Parathyroid adenoma (tissue), 2 donors: ENCODE measurements at regions not wholly inside any gene's neighbourhood (a gene's known extent, or its start where the extent isn't known, plus 50 kb on each side); places are given as distances from the start of the nearest gene placed in this dataset.

ENCODE experiments used
- H2AFZ ChIP-seq: fragments of 300-600 bp; sonication (generic); one replicate; pipeline ENCODE4 v1.7.0; 2017; ENCODE audit warnings: antibody characterized with exemption, mild to moderate bottlenecking
- H3K27ac ChIP-seq: fragments of 300-600 bp; sonication (generic); one replicate; pipeline ENCODE4 v1.7.0; 2017
- H3K27me3 ChIP-seq: fragments of 300-600 bp; sonication (generic); one replicate; pipeline ENCODE4 v1.7.0; 2017; ENCODE audit warnings: low read length; ENCODE audit not compliant: control insufficient read depth, insufficient read depth
- H3K36me3 ChIP-seq: fragments of 300-600 bp; sonication (generic); one replicate; pipeline ENCODE4 v1.7.0; 2017; ENCODE audit warnings: low read length; ENCODE audit not compliant: control insufficient read depth, insufficient read depth
- H3K4me1 ChIP-seq: fragments of 300-600 bp; sonication (generic); one replicate; pipeline ENCODE4 v1.7.0; 2017; ENCODE audit warnings: control low read depth
- H3K4me2 ChIP-seq: fragments of 300-600 bp; sonication (generic); one replicate; pipeline ENCODE4 v1.7.0; 2017; ENCODE audit warnings: low read length
- H3K4me3 ChIP-seq: fragments of 300-600 bp; sonication (generic); one replicate; pipeline ENCODE4 v1.7.0; 2017; ENCODE audit warnings: low read depth, low read length
- H3K79me2 ChIP-seq: fragments of 300-600 bp; sonication (generic); one replicate; pipeline ENCODE4 v1.7.0; 2017; ENCODE audit warnings: control low read depth
- H3K9ac ChIP-seq: fragments of 300-600 bp; sonication (generic); one replicate; pipeline ENCODE4 v1.7.0; 2017; ENCODE audit warnings: mild to moderate bottlenecking
- H3K9me3 ChIP-seq: fragments of 300-600 bp; sonication (generic); one replicate; pipeline ENCODE4 v1.7.0; 2017; ENCODE audit warnings: low read length; ENCODE audit not compliant: control insufficient read depth
- CTCF ChIP-seq: fragments of 300-600 bp; sonication (generic); IDR thresholded peaks from one replicate; pipeline ENCODE4 v1.7.0; 2017; ENCODE audit warnings: antibody characterized with exemption, mild to moderate bottlenecking
- donor health status: primary hyperparathyroidism.

GRCh38 chr16:16923479-16923878 is 544.5 kb downstream of the NPIPA7 start:
- Histone ChIP-seq H3K27ac (no peak overlapping the region), H3K4me3 (no peak overlapping the region), H3K79me2 (no peaks in the 10 kb centered on the region), H3K9ac (no peak overlapping the region), H2AFZ (no peak overlapping the region), H3K4me1 (no peaks in the 10 kb centered on the region), H3K4me2 (no peak overlapping the region), H3K9me3 (no peaks in the 10 kb centered on the region), H3K36me3 (no peaks in the 10 kb centered on the region), H3K27me3 (no peaks in the 10 kb centered on the region)
- TF ChIP-seq CTCF = no peak

GRCh38 chr16:16924613-16925012 is 545.7 kb downstream of the NPIPA7 start:
- no peaks in the 10 kb centered on the region for H3K79me2 ChIP-seq
- H3K4me3 ChIP-seq = no peak overlapping the region
- no peaks in the 10 kb centered on the region for H3K4me1 ChIP-seq
- H3K9ac ChIP-seq = no peak overlapping the region
- no peak overlapping the region for H2AFZ ChIP-seq
- H3K4me2 ChIP-seq = no peak overlapping the region
- no peak for TF ChIP-seq CTCF
- H3K36me3 ChIP-seq = no peaks in the 10 kb centered on the region
- H3K9me3 ChIP-seq = no peaks in the 10 kb centered on the region
- H3K27me3 ChIP-seq = no peaks in the 10 kb centered on the region
- H3K27ac ChIP-seq = no peak overlapping the region

- H3K79me2 ChIP-seq = no peaks in the 10 kb centered on the region
- H3K27ac ChIP-seq = no peak overlapping the region
- TF ChIP-seq CTCF = no peak
- no peaks in the 10 kb centered on the region for H3K36me3 ChIP-seq
- no peaks in the 10 kb centered on the region for H3K27me3 ChIP-seq
- no peak overlapping the region for H3K4me3 ChIP-seq
- no peaks in the 10 kb centered on the region for H3K9me3 ChIP-seq
- H2AFZ ChIP-seq = no peak overlapping the region
- H3K9ac ChIP-seq = no peak overlapping the region
- H3K4me1 ChIP-seq = no peaks in the 10 kb centered on the region
- no peak overlapping the region for H3K4me2 ChIP-seq
Observed at GRCh38 chr16:16925432-16925831, 545.3 kb downstream of the XYLT1 start.

GRCh38 chr16:16928532-16929109 is 542.1 kb downstream of the XYLT1 start:
- Histone ChIP-seq H2AFZ (no peak overlapping the region), H3K4me2 (no peak overlapping the region), H3K4me1 (no peaks in the 10 kb centered on the region), H3K36me3 (no peaks in the 10 kb centered on the region), H3K4me3 (no peak overlapping the region), H3K9me3 (no peaks in the 10 kb centered on the region), H3K9ac (no peak overlapping the region), H3K27me3 (no peaks in the 10 kb centered on the region), H3K27ac (no peak overlapping the region), H3K79me2 (no peaks in the 10 kb centered on the region)
- TF ChIP-seq CTCF = no peak

- Histone ChIP-seq H3K4me2 (no peak overlapping the region), H3K4me3 (no peak overlapping the region), H3K9ac (no peak overlapping the region), H3K27me3 (no peaks in the 10 kb centered on the region), H3K27ac (no peak overlapping the region), H3K9me3 (no peaks in the 10 kb centered on the region), H3K36me3 (no peaks in the 10 kb centered on the region), H2AFZ (no peak overlapping the region), H3K4me1 (no peaks in the 10 kb centered on the region), H3K79me2 (no peaks in the 10 kb centered on the region)
- no peak for TF ChIP-seq CTCF
Observed at GRCh38 chr16:16930309-16931000, 540.3 kb downstream of the XYLT1 start.
